ENCODE measurements at regions not wholly inside any gene's neighbourhood (a gene's known extent, or its start where the extent isn't known, plus 50 kb on each side); places are given as distances from the start of the nearest gene placed in this dataset.

GRCh38 chr5:144684899-144685298 lies 514.2 kb downstream of the KCTD16 start:
- no peak for DNase-seq (ENCODE audit: low read depth, low spot score)
- in situ Hi-C loops (cut with HindIII; ENCODE audit: low sequenced_read_pairs) = no loop called here
- TF ChIP-seq CTCF (IDR thresholded peaks at IDR 0.05; ENCODE audit: low read depth, low read length) = no peak
- no peak overlapping the region for H3K4me3 ChIP-seq (ENCODE audit: low read depth, low read length)

DNA sequence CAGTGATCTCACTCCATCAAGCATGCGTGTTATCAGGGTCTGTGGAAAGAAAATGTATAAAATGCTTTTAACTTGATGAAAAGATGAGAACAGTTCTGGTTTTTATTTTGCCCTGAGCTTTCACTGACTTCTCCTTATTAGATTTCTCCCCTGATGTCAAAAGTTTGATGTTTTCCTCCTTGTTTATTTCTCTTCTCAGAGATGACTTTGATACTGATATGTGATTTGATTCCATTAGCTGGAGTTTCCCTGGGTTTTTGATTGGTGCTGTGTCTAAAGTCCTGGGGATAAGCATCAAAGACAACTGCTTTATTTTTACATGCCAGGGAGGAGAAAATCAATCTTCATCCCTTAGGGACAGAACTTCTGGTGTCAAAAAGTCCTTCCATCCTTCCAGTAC lies 510.0 kb downstream of the KCTD16 start:
- no peak overlapping the region for H3K4me3 ChIP-seq (ENCODE audit: low read depth, low read length)
- DNase-seq (ENCODE audit: low read depth, low spot score) = no peak
- in situ Hi-C loops (cut with HindIII; ENCODE audit: low sequenced_read_pairs) = no loop called here
- TF ChIP-seq CTCF (IDR thresholded peaks at IDR 0.05; ENCODE audit: low read depth, low read length) = no peak

- TF ChIP-seq CTCF (IDR thresholded peaks at IDR 0.05; ENCODE audit: low read depth, low read length) = no peak
- DNase-seq (ENCODE audit: low read depth, low spot score) = no peak
- no peak overlapping the region for H3K4me3 ChIP-seq (ENCODE audit: low read depth, low read length)
- in situ Hi-C loops (cut with HindIII; ENCODE audit: low sequenced_read_pairs) = no loop called here
Observed at GRCh38 chr5:144671066-144671465, 500.4 kb downstream of the KCTD16 start.

- H3K4me3 ChIP-seq (ENCODE audit: low read depth, low read length) = no peak overlapping the region
- TF ChIP-seq CTCF (IDR thresholded peaks at IDR 0.05; ENCODE audit: low read depth, low read length) = no peak
- no peak for DNase-seq (ENCODE audit: low read depth, low spot score)
- in situ Hi-C loops (cut with HindIII; ENCODE audit: low sequenced_read_pairs) = no loop called here
Observed at GRCh38 chr5:144659634-144660227, 489.1 kb downstream of the KCTD16 start.

DNA sequence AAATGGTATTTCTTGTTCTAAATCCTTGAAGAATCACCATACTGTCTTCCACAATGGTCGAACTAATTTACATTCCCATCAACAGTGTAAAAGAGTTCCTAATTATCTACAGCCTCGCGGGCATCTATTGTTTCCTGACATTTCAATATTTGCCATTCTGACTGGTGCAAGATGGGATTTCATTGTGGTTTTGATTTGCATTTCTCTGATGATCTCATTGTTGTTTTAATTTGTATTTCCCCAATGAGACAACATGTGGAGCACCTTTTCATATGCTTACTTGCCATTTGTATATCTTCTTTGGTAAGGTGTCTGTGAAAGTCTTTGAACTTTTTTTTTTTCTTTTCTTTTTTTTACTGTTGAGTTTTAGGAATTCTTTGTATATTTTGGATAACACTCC lies 473.6 kb downstream of the KCTD16 start:
- TF ChIP-seq CTCF (IDR thresholded peaks at IDR 0.05; ENCODE audit: low read depth, low read length) = no peak
- no peak for DNase-seq (ENCODE audit: low read depth, low spot score)
- in situ Hi-C loops (cut with HindIII; ENCODE audit: low sequenced_read_pairs) = no loop called here
- no peak overlapping the region for H3K4me3 ChIP-seq (ENCODE audit: low read depth, low read length)

GRCh38 chr5:144638787-144639186 lies 468.1 kb downstream of the KCTD16 start:
- no peak for DNase-seq (ENCODE audit: low read depth, low spot score)
- no peak for TF ChIP-seq CTCF (IDR thresholded peaks at IDR 0.05; ENCODE audit: low read depth, low read length)
- no peak overlapping the region for H3K4me3 ChIP-seq (ENCODE audit: low read depth, low read length)
- in situ Hi-C loops (cut with HindIII; ENCODE audit: low sequenced_read_pairs) = no loop called here

DNA sequence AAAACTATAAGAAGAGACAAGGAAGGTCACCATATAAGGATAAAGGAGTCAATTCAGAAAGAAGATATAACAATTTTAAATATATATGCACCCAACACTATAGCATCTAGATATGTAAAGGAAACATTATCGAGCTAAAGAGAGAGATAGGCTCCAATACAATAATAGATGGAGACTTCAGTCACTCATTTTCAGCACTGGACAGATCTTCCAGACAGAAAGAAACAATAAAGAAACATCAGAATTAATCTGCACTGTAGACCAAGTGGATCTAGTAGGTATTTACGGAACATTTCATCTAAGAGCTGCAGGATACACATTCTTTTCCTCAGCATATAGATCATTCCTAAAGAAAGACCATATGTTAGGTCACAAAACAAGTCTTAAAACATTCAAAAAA lies 463.5 kb downstream of the KCTD16 start:
- DNase-seq (ENCODE audit: low read depth, low spot score) = no peak
- in situ Hi-C loops (cut with HindIII; ENCODE audit: low sequenced_read_pairs) = no loop called here
- H3K4me3 ChIP-seq (ENCODE audit: low read depth, low read length) = no peak overlapping the region
- TF ChIP-seq CTCF (IDR thresholded peaks at IDR 0.05; ENCODE audit: low read depth, low read length) = no peak
